GM21529 (cell line): ENCODE measurements at regions not wholly inside any gene's neighbourhood (a gene's known extent, or its start where the extent isn't known, plus 50 kb on each side); places are given as distances from the start of the nearest gene placed in this dataset.

Source experiments
- ATAC-seq: cut with Tn5 transposase; IDR thresholded peaks from one replicate; pipeline ENCODE4 v1.9.1; 2021; ENCODE audit not compliant: unreplicated experiment

- no peak for ATAC-seq
Measured at GRCh38 chr3:76178412-76178811, 393.1 kb upstream of the ZNF717 start.

DNA sequence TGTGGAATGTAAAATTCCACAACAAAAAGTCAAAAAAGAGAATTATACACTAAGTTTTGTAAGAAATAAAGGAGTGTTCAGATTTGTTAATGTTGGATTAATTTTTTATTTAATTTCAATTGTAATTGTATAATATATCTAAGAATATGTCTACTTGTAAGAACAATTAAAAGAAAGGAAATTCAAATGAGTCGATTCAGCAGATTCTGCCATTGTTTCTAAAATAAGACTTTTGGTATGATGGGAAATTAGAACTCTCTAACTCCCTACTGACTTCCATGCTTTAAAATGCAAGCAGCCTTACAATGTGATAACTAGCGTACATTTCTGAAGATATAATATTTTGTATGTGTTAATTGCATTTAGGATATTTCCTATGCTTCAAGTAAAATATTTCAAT is 395.9 kb upstream of the ZNF717 start:
- ATAC-seq = no peak

GRCh38 chr3:76198086-76198485 is 412.7 kb upstream of the ZNF717 start:
- no peak for ATAC-seq

DNA sequence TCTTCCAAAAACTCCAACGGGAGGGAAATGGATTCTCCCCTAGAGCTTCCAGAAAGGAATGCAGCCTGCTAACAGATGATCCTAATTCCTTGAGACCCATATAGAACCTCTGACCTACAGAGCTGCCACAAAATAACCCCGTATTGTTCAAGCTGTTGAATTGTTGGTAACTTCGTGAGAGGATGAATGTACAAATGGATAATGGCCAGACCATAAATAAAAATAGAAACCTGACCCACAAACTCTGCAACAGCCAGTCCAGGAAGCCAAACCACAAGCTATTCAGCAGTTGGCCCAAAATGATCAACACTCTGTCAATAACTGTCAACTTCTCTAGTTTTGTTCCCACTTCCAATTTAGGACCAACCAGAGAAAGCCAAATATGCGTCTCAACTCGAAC is 414.0 kb upstream of the ZNF717 start:
- no peak for ATAC-seq

DNA sequence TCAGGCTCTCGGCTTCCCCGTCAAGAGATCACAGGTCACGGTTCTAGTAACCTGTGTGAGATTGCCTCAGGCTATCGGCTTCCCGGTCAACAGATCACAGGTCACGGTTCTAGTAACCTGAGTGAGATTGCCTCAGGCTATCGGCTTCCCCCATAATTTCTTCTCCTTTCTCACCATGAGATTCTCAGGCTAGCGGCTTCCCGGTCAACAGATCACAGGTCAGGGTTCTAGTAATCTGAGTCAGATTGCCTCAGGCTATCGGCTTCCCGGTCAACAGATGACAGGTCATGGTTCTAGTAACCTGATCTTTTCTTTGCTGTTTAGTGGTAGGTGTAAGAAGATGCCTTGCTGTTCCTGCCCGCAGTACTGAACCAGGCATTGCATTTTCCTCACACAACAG is 418.2 kb upstream of the ZNF717 start:
- no peak for ATAC-seq

- no peak for ATAC-seq
Measured at GRCh38 chr3:76206346-76206745, 421.0 kb upstream of the ZNF717 start.

DNA sequence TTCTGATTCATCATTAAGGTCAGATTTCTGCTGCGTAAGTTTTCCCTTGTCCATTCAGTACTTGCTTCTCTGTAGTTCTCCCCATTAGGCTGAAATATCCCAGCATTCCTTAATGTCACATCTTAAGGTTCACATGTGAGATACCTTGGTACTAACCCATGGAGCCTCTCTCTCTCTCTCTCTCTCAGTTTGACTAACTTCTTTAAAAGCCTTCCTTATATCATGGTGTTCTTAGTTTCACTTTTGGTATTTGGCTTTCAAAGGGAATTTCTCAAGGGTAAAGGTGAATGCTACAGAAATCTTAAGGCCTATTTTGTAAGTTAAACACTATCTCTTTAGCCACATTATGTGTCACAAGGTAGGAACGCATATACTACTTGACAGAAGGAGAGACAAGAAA is 427.3 kb upstream of the ZNF717 start:
- ATAC-seq = no peak

DNA sequence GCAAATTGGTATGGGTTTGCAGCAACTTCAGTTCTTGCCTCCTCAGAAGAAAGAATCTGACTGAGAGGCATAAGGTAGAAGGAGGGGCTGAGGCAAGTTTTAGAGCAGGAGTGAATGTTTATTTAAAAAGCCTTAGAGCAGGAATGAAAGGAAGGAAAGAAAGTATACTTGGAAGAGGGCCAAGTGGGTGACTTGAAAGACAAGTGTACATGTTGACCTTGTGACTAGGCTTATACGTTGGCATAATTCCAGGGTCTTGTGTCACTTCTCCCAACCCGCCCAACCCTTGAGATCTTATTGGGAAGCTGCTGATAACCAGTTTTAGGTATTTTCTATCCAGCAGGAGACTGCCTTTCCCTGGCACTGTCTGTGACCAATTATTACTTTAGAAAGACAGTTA is 436.9 kb upstream of the ZNF717 start:
- no peak for ATAC-seq

- no peak for ATAC-seq
Measured at GRCh38 chr3:76231258-76231657, 445.9 kb upstream of the ZNF717 start.

- no peak for ATAC-seq
Measured at GRCh38 chr3:76242886-76243753, 457.8 kb upstream of the ZNF717 start.

DNA sequence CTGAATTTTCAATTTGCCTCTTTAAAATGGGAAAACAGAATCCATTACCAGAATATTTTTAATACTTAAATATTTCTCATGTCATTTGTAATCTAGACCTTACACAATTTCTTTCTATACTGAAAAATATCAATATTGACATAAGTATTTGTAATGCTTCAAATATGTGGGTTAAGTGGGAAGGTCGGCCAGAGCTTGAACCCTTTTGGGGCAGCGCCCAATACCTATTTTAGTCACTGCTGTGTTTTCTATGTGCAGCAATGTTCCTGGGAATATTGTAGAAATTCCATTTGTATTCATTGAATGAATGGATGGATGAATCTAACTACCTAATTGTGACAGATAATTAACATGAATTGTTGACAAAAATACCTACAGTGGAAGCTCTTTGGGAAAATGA is 459.7 kb upstream of the ZNF717 start:
- no peak for ATAC-seq

DNA sequence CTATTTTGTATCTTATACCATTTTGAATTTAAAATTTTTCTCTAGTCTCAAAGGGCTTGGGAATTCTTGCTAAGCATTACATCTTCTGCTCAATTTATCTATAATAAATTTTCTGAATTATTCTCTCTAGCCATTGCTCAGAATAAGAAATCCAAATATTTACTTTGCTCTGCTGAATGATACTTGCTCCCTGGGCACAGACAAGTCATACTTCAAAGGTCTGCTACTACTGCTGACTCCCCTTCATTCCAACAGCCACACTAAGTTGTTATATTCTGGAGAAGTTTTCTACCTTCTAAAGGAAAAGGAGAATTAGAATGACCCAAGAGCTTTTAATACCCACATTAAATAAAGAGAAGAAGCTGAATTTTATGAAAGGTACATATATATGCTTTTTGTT is 460.3 kb upstream of the ZNF717 start:
- no peak for ATAC-seq

- ATAC-seq = no peak
Measured at GRCh38 chr3:76264496-76264895, 479.1 kb upstream of the ZNF717 start.

- ATAC-seq = no peak
Measured at GRCh38 chr3:76264911-76265310, 479.6 kb upstream of the ZNF717 start.

GRCh38 chr3:76266511-76266910 is 481.2 kb upstream of the ZNF717 start:
- no peak for ATAC-seq

DNA sequence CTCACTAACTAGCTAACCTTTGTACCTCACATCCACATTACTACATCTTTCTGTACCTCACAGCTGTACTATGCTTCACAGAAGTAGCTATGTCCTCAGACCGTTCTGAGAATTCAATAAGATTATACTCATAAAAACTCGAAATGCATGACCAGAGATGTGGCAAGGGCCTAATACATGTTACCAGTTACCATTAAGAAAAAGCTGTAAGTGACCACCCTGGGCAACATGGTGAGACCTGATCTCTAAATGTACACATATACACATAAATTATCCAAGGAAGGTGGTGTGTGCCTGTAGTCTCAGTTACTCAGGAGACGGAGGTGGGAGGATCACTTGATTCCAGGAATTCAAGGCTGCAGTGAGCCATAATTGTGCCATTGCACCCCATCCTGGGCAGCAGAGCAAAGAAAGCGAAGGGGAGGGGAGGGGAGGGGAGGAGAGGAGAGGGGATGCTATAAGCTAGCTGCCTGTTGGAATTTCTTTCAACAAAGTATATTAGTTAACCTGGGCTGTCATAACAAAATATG is 482.6 kb upstream of the ZNF717 start:
- no peak for ATAC-seq

DNA sequence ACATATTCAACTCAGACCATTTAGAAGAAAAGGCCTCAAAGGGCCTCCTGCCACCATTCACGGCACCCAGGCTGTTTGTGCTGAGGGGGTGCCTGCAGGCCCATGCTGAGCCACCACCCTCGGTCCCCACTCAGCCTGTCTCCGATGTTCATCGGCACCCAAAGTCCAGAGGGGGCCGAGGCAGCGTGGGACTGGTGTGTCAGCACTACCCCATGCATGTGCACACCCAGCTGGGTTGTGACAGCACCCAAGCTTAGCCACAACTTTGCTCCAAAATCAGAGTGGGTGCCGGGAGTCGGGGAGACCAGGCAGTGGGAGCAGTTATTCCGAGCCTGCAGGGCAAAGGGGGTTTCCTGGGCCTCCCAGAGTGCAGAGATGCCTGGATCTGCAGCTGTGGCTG is 508.5 kb upstream of the ZNF717 start:
- no peak for ATAC-seq

DNA sequence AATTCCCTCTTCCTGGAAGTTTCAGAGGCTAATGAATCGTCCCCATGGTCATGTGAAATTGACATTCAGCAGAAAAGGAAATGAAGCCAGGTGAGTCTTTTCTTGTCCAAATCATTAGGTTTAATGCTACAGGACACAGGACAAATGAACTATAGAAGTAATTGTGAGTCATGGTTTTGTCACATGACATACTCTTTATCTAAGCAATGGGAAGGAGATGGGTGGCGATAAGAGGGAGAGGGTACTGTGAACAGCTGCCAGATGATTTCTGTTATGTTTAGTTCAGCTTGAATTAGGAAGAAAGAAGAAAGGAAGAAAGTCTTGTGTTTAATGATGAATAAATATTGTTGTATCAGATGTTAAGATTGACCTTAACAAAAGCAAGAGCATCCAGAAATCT is 515.4 kb upstream of the ZNF717 start:
- no peak for ATAC-seq

GRCh38 chr3:76307556-76307955 is 522.2 kb upstream of the ZNF717 start:
- no peak for ATAC-seq

- ATAC-seq = no peak
Measured at GRCh38 chr3:76308541-76308940, 523.2 kb upstream of the ZNF717 start.

DNA sequence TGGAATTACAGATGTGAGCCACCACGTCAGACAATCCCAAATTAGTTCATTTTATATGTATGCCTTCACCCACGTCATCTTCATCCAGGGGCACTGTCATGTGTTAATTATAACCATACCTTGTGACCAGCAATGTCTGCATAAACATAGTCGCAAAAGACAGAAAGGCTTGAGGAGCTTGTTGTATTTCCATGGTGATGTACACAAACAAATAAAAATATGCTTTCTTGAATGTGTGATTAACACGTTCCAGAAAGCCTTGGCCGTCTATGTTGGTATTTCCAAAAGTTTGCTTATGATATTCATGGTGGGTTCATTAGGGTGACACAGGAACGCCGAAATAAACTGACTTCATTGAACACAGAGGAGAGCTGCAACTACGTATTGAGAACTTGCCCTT is 524.7 kb upstream of the ZNF717 start:
- no peak for ATAC-seq

GRCh38 chr3:76310667-76311066 is 525.3 kb upstream of the ZNF717 start:
- no peak for ATAC-seq

- no peak for ATAC-seq
Measured at GRCh38 chr3:76311941-76312340, 526.6 kb upstream of the ZNF717 start.
